Osteoblast (primary cell): ENCODE measurements at regions not wholly inside any gene's neighbourhood (a gene's known extent, or its start where the extent isn't known, plus 50 kb on each side); places are given as distances from the start of the nearest gene placed in this dataset.

ENCODE experiments used
- DNase-seq: peaks from one replicate; pipeline ENCODE4 v3.0.0; 2011; ENCODE audit warnings: low spot score, mixed read lengths; ENCODE audit not compliant: insufficient read length; ENCODE audit errors: missing footprints
- H2AFZ ChIP-seq: 2 replicates; pipeline ENCODE4 v1.6.0; 2011; ENCODE audit warnings: mild to moderate bottlenecking, low read length
- H3K27ac ChIP-seq: 2 replicates; pipeline ENCODE4 v1.5.1; 2011; ENCODE audit warnings: mild to moderate bottlenecking, low read depth, low read length, moderate library complexity
- H3K27me3 ChIP-seq: 2 replicates; pipeline ENCODE4 v1.6.0; 2012; ENCODE audit warnings: mild to moderate bottlenecking, control low read depth, inconsistent platforms, low read length, moderate library complexity; ENCODE audit not compliant: insufficient read depth
- H3K36me3 ChIP-seq: 2 replicates; pipeline ENCODE4 v1.5.1; 2011; ENCODE audit warnings: mild to moderate bottlenecking, low read length, control low read depth, moderate library complexity; ENCODE audit not compliant: insufficient read depth
- H3K4me1 ChIP-seq: 2 replicates; pipeline ENCODE4 v1.5.1; 2011; ENCODE audit warnings: mild to moderate bottlenecking, low read length, control low read depth, moderate library complexity; ENCODE audit not compliant: insufficient read depth
- H3K4me2 ChIP-seq: 2 replicates; pipeline ENCODE4 v1.6.0; 2011; ENCODE audit warnings: mild to moderate bottlenecking, low read length; ENCODE audit not compliant: insufficient read depth
- H3K4me3 ChIP-seq: fragments of 200-600 bp; sonication (generic); 3 replicates; pipeline ENCODE4 v1.5.1; 2012; ENCODE audit warnings: mild to moderate bottlenecking, low read length, inconsistent platforms; ENCODE audit not compliant: insufficient read depth
- H3K79me2 ChIP-seq: 2 replicates; pipeline ENCODE4 v1.6.0; 2012; ENCODE audit warnings: mild to moderate bottlenecking, low read length, control low read depth, inconsistent platforms; ENCODE audit not compliant: insufficient read depth
- H3K9me3 ChIP-seq: 2 replicates; pipeline ENCODE4 v1.5.1; 2011; ENCODE audit warnings: low read depth, low read length, control low read depth
- H4K20me1 ChIP-seq: 2 replicates; pipeline ENCODE4 v1.6.0; 2012; ENCODE audit warnings: mild to moderate bottlenecking, low read length, control low read depth; ENCODE audit not compliant: insufficient read depth
- TF ChIP-seq, protein P1 (sequence below): IDR thresholded peaks from 2 replicates; pipeline ENCODE4 v1.5.1; 2011; ENCODE audit warnings: mild to moderate bottlenecking, low read depth, low read length, moderate library complexity; ENCODE audit errors: extremely low read depth

- DNase-seq, result no peak
- TF ChIP-seq, protein P1, sequence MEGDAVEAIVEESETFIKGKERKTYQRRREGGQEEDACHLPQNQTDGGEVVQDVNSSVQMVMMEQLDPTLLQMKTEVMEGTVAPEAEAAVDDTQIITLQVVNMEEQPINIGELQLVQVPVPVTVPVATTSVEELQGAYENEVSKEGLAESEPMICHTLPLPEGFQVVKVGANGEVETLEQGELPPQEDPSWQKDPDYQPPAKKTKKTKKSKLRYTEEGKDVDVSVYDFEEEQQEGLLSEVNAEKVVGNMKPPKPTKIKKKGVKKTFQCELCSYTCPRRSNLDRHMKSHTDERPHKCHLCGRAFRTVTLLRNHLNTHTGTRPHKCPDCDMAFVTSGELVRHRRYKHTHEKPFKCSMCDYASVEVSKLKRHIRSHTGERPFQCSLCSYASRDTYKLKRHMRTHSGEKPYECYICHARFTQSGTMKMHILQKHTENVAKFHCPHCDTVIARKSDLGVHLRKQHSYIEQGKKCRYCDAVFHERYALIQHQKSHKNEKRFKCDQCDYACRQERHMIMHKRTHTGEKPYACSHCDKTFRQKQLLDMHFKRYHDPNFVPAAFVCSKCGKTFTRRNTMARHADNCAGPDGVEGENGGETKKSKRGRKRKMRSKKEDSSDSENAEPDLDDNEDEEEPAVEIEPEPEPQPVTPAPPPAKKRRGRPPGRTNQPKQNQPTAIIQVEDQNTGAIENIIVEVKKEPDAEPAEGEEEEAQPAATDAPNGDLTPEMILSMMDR, result no peak
- no peaks in the 10 kb centered on the region for H4K20me1 ChIP-seq
- H3K4me2 ChIP-seq, result no peak overlapping the region
- H3K27ac ChIP-seq, result no peak overlapping the region
- no peaks in the 10 kb centered on the region for H3K36me3 ChIP-seq
- peaks cover 1% of the 10 kb centered on the region for H3K9me3 ChIP-seq
- H3K4me1 ChIP-seq, result no peaks in the 10 kb centered on the region
- H3K27me3 ChIP-seq, result no peaks in the 10 kb centered on the region
- H3K79me2 ChIP-seq, result no peaks in the 10 kb centered on the region
- no peak overlapping the region for H2AFZ ChIP-seq
- H3K4me3 ChIP-seq, result no peak overlapping the region
Measured at GRCh38 chr3:166457382-166457781, 620.2 kb upstream of the BCHE start.

DNA sequence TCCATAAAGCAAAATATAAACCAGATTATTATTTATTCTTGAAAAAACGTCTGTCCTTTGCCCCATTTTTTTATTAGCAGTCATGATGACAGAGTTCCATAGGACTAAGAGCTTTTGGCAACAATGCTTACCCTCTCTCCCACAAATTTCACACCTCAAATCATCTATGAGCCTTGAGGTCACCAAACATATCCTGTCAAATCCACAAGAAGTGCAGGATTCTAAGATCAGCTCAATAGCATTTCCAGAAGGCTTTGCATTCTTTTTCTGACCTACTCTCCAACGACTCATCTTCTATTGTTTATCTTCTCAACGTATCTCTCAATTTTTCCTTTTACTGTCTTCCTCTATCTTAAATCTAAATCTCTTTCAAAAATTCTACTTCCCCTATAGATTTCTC lies 619.1 kb upstream of the BCHE start:
- Histone ChIP-seq H2AFZ (no peak overlapping the region), H3K4me2 (no peak overlapping the region), H3K9me3 (peaks cover 1% of the 10 kb centered on the region), H3K4me3 (no peak overlapping the region), H4K20me1 (no peaks in the 10 kb centered on the region), H3K79me2 (no peaks in the 10 kb centered on the region), H3K27me3 (no peaks in the 10 kb centered on the region), H3K36me3 (no peaks in the 10 kb centered on the region), H3K4me1 (no peaks in the 10 kb centered on the region), H3K27ac (no peak overlapping the region)
- DNase-seq, result no peak
- TF ChIP-seq, protein P1, result no peak

DNA sequence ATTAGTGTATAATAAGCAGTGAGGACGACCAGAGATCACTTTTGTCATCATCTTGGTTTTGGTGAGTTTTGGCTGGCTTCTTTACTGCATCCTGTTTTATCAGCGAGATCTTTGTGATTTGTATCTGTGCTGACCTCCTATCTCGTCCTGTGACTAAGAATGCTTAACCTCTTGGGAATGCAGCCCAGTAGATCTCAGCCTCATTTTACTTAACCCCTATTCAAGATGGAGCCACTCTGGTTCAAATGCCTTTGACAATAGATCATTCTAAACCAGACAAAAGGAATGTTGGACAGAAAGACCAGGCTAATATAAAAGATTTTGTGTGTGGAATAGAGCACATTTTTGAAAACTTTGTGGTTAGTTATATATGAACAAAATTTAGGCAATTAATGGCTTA lies 618.5 kb upstream of the BCHE start:
- Histone ChIP-seq H3K4me3 (no peak overlapping the region), H3K4me2 (no peak overlapping the region), H3K9me3 (peaks cover 1% of the 10 kb centered on the region), H3K4me1 (no peaks in the 10 kb centered on the region), H3K27ac (no peak overlapping the region), H3K27me3 (no peaks in the 10 kb centered on the region), H2AFZ (no peak overlapping the region), H3K36me3 (no peaks in the 10 kb centered on the region), H4K20me1 (no peaks in the 10 kb centered on the region), H3K79me2 (no peaks in the 10 kb centered on the region)
- no peak for DNase-seq
- TF ChIP-seq, protein P1, result no peak

GRCh38 chr3:166453478-166453877 lies 616.3 kb upstream of the BCHE start:
- Histone ChIP-seq H3K4me3 (no peak overlapping the region), H3K4me2 (no peak overlapping the region), H3K27ac (no peak overlapping the region), H3K4me1 (no peaks in the 10 kb centered on the region), H3K27me3 (no peaks in the 10 kb centered on the region), H2AFZ (no peak overlapping the region), H3K9me3 (no peaks in the 10 kb centered on the region), H4K20me1 (no peaks in the 10 kb centered on the region), H3K36me3 (no peaks in the 10 kb centered on the region), H3K79me2 (no peaks in the 10 kb centered on the region)
- no peak for DNase-seq
- TF ChIP-seq, protein P1, result no peak
